ENCODE measurements at regions not wholly inside any gene's neighbourhood (a gene's known extent, or its start where the extent isn't known, plus 50 kb on each side); places are given as distances from the start of the nearest gene placed in this dataset.

DNA sequence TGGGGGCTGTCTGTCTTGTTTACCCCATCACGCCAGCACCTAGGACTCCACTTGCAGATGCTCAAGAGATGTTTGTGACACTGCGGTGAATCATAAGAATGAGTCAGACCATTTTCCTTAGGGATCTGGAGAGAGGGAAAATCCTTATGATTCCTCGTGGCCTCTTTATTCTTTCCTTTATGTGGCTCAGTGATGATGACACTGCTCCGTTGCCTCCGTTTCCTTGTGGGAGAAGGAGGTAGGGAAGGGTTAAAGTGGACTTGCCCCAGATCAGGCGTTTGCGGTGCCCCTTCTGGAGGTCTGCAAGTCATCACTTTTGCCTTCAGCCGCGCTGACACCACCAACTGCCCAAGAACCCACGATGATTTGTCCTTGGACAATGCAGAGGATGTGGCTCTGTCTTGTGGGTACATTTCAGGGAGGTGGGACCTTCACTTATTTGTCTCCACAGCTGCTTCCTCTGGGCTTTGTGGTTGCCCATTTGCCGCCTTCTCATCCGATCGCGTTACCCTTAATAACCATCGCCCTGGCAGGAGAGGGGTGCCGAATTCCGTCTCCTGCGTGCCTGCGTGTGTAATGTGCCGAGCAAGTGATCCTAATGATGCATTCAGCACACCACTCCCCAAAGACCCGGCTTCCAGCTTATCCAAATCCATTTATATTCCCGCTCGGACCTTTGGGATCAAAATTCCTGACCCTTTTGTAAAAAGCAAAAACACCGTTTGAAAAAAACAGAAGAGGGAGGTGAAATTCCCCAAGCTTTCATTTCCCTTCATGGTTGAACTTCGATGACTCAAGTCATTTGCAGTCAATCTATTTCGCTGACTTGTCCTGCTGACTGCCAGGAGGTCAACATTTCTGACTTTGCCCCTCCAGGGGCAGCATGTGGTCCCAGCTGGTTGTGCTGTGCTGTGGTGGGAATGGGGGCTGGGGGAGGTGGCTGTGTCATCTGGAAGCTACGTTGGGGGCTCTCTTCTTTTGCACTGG, 87.2 kb upstream of the IRX3 start:
- H3K9ac ChIP-seq (ENCODE audit: low read length), result no peak overlapping the region
- no peak overlapping the region for H3K27ac ChIP-seq (ENCODE audit: low read length)
- no peak overlapping the region for H3K4me3 ChIP-seq (ENCODE audit: low read length)
- no peak for TF ChIP-seq EZH2 (IDR thresholded peaks at IDR 0.05; ENCODE audit: borderline replicate concordance, insufficient read depth, low read length, poor library complexity, severe bottlenecking)
- TF ChIP-seq MXI1 (conservative IDR thresholded peaks at IDR 0.05; ENCODE audit: poor library complexity, severe bottlenecking), result no peak
- TF ChIP-seq, protein P1, sequence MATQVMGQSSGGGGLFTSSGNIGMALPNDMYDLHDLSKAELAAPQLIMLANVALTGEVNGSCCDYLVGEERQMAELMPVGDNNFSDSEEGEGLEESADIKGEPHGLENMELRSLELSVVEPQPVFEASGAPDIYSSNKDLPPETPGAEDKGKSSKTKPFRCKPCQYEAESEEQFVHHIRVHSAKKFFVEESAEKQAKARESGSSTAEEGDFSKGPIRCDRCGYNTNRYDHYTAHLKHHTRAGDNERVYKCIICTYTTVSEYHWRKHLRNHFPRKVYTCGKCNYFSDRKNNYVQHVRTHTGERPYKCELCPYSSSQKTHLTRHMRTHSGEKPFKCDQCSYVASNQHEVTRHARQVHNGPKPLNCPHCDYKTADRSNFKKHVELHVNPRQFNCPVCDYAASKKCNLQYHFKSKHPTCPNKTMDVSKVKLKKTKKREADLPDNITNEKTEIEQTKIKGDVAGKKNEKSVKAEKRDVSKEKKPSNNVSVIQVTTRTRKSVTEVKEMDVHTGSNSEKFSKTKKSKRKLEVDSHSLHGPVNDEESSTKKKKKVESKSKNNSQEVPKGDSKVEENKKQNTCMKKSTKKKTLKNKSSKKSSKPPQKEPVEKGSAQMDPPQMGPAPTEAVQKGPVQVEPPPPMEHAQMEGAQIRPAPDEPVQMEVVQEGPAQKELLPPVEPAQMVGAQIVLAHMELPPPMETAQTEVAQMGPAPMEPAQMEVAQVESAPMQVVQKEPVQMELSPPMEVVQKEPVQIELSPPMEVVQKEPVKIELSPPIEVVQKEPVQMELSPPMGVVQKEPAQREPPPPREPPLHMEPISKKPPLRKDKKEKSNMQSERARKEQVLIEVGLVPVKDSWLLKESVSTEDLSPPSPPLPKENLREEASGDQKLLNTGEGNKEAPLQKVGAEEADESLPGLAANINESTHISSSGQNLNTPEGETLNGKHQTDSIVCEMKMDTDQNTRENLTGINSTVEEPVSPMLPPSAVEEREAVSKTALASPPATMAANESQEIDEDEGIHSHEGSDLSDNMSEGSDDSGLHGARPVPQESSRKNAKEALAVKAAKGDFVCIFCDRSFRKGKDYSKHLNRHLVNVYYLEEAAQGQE (IDR thresholded peaks at IDR 0.05; ENCODE audit: borderline replicate concordance), result no peak
- TF ChIP-seq POLR2AphosphoS5 (IDR thresholded peaks at IDR 0.05), result no peak
- TF ChIP-seq, protein P2, sequence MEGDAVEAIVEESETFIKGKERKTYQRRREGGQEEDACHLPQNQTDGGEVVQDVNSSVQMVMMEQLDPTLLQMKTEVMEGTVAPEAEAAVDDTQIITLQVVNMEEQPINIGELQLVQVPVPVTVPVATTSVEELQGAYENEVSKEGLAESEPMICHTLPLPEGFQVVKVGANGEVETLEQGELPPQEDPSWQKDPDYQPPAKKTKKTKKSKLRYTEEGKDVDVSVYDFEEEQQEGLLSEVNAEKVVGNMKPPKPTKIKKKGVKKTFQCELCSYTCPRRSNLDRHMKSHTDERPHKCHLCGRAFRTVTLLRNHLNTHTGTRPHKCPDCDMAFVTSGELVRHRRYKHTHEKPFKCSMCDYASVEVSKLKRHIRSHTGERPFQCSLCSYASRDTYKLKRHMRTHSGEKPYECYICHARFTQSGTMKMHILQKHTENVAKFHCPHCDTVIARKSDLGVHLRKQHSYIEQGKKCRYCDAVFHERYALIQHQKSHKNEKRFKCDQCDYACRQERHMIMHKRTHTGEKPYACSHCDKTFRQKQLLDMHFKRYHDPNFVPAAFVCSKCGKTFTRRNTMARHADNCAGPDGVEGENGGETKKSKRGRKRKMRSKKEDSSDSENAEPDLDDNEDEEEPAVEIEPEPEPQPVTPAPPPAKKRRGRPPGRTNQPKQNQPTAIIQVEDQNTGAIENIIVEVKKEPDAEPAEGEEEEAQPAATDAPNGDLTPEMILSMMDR (IDR thresholded peaks at IDR 0.05; ENCODE audit: poor library complexity, severe bottlenecking), result no peak
- no peak for TF ChIP-seq TAF1 (IDR thresholded peaks at IDR 0.05; ENCODE audit: low read depth)
- TF ChIP-seq RAD21 (conservative IDR thresholded peaks at IDR 0.05), result no peak
- TF ChIP-seq EP300 (conservative IDR thresholded peaks at IDR 0.05; ENCODE audit: poor library complexity, severe bottlenecking), result no peak
- TF ChIP-seq SMC3 (conservative IDR thresholded peaks at IDR 0.05; ENCODE audit: poor library complexity), result no peak
- H3K27me3 ChIP-seq (ENCODE audit: insufficient read depth, low read depth, low read length), result no peaks in the 10 kb centered on the region
- no peak overlapping the region for H3K4me2 ChIP-seq (ENCODE audit: low read length)
- no peaks in the 10 kb centered on the region for H4K20me1 ChIP-seq (ENCODE audit: insufficient read depth)
- no peaks in the 10 kb centered on the region for H3K36me3 ChIP-seq (ENCODE audit: insufficient read depth, low read length)
- H3K9me3 ChIP-seq (ENCODE audit: low read length), result no peaks in the 10 kb centered on the region
- H3F3A ChIP-seq (ENCODE audit: insufficient read depth, low read length, poor library complexity, severe bottlenecking), result no peaks in the 10 kb centered on the region
- H3K9me2 ChIP-seq (ENCODE audit: insufficient read depth, low read length), result no peaks in the 10 kb centered on the region
- H3K79me2 ChIP-seq (replicated peaks; ENCODE audit: insufficient read depth, low read length), result no peaks in the 10 kb centered on the region
- no peak overlapping the region for H2AFZ ChIP-seq (ENCODE audit: low read depth, low read length)

DNA sequence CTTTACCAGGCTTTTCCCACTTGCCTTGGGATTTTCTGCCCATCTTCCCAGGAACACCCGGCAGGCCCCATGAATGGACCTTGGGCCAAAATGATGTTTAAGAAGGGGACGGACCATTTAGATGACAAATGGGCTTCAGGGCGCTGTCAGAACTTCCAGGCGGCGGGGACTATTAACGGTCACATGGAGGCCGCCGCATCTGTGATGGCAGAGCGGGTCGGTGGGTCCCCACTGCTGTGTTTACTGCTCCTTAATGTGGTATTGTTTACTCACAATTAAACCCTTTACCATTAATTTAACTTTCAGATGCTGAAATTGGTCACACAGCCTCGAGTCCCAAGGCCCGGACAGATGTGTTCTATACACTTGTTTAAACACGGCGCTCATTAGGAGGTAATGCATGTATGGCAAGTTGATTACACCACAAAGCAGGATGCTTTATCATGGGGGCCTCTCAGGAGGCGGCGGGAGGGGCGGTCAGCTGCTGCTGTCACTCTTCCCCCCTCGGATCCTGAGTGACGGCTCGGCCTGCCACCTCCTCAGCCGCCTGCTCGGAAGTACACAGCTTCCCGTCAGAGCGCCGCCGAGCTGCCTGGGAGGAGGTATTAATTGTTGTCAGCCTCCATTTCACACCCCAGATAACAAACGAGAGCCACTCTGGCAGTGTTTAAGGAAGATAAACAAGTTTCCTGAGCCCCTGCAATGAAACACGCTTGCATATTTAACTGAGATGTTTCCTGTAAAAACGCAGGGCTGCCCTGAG, 83.9 kb upstream of the IRX3 start:
- Histone ChIP-seq H3K27ac (ENCODE audit: low read length) (no peak overlapping the region), H3K4me3 (ENCODE audit: low read length) (no peak overlapping the region), H3K27me3 (ENCODE audit: insufficient read depth, low read depth, low read length) (no peaks in the 10 kb centered on the region), H4K20me1 (ENCODE audit: insufficient read depth) (no peaks in the 10 kb centered on the region), H3K4me2 (ENCODE audit: low read length) (no peak overlapping the region), H3F3A (ENCODE audit: insufficient read depth, low read length, poor library complexity, severe bottlenecking) (no peaks in the 10 kb centered on the region), H3K9me2 (ENCODE audit: insufficient read depth, low read length) (no peaks in the 10 kb centered on the region), H3K9me3 (ENCODE audit: low read length) (no peaks in the 10 kb centered on the region), H3K9ac (ENCODE audit: low read length) (no peak overlapping the region), H3K79me2 (replicated peaks; ENCODE audit: insufficient read depth, low read length) (no peaks in the 10 kb centered on the region), H2AFZ (ENCODE audit: low read depth, low read length) (no peak overlapping the region), H3K36me3 (ENCODE audit: insufficient read depth, low read length) (no peaks in the 10 kb centered on the region)
- no peak for TF ChIP-seq EP300 (conservative IDR thresholded peaks at IDR 0.05; ENCODE audit: poor library complexity, severe bottlenecking)
- no peak for TF ChIP-seq MXI1 (conservative IDR thresholded peaks at IDR 0.05; ENCODE audit: poor library complexity, severe bottlenecking)
- TF ChIP-seq, protein P1 (IDR thresholded peaks at IDR 0.05; ENCODE audit: borderline replicate concordance), result no peak
- TF ChIP-seq TAF1 (IDR thresholded peaks at IDR 0.05; ENCODE audit: low read depth), result no peak
- TF ChIP-seq RAD21 (conservative IDR thresholded peaks at IDR 0.05), result no peak
